Right atrium auricular region (tissue), 2 donors: ENCODE measurements at regions not wholly inside any gene's neighbourhood (a gene's known extent, or its start where the extent isn't known, plus 50 kb on each side); places are given as distances from the start of the nearest gene placed in this dataset.

ENCODE experiments used
- DNase-seq: peaks from one replicate; pipeline ENCODE4 v3.0.0-alpha.2; 2019; ENCODE audit warnings: low spot score
- H3K27ac ChIP-seq, 2 donors: fragments of 200-600 bp; sonication (generic); 1 replicate in 1 of 2; 2 replicates in 1 of 2; pipeline ENCODE4 v1.5.1; 2016 to 2019
- H3K27me3 ChIP-seq, 2 donors: fragments of 200-600 bp; sonication (generic); one replicate each; pipeline versions ENCODE4 v1.5.1 to v1.6.0; 2017 to 2019
- H3K36me3 ChIP-seq: fragments of 200-600 bp; sonication (generic); one replicate; pipeline ENCODE4 v1.5.1; 2016
- H3K4me1 ChIP-seq, 2 donors: fragments of 200-600 bp; sonication (generic); one replicate each; pipeline versions ENCODE4 v1.5.1 to v1.6.0; 2017 to 2019
- H3K4me3 ChIP-seq, 2 donors: fragments of 200-600 bp; sonication (generic); 1 replicate in 1 of 2; 2 replicates in 1 of 2; pipeline ENCODE4 v1.5.1; 2017 to 2019; ENCODE audit warnings: mild to moderate bottlenecking in 1 of 2, moderate library complexity in 1 of 2
- H3K9me3 ChIP-seq, 2 donors: fragments of 200-600 bp; sonication (generic); one replicate each; pipeline ENCODE4 v1.5.1; 2019
- CTCF ChIP-seq, 2 donors: fragments of 200-600 bp; sonication (generic); IDR thresholded peaks; one replicate each; pipeline ENCODE4 v1.5.1; 2019; ENCODE audit warnings: antibody characterized with exemption in 2 of 2

GRCh38 chr7:112907658-112908057, 117.5 kb upstream of the TMEM168 start:
- H3K4me1 ChIP-seq = no peaks in the 10 kb centered on the region
- H3K36me3 ChIP-seq = peaks cover 8% of the 10 kb centered on the region
- no peak for TF ChIP-seq CTCF (IDR thresholded peaks at IDR 0.05)
- DNase-seq = no peak
- H3K27ac ChIP-seq = no peak overlapping the region
- H3K9me3 ChIP-seq = peaks cover 10 to 26% of the 10 kb centered on the region in 2 donors
- no peaks in the 10 kb centered on the region for H3K27me3 ChIP-seq
- H3K4me3 ChIP-seq = no peak overlapping the region

GRCh38 chr7:112905950-112906349, 115.8 kb upstream of the TMEM168 start:
- Histone ChIP-seq H3K27ac (no peak overlapping the region), H3K4me3 (no peak overlapping the region), H3K36me3 (peaks cover 4% of the 10 kb centered on the region), H3K9me3 (peaks cover 10 to 18% of the 10 kb centered on the region in 2 donors), H3K4me1 (no peaks in the 10 kb centered on the region), H3K27me3 (no peaks in the 10 kb centered on the region)
- no peak for DNase-seq
- TF ChIP-seq CTCF (IDR thresholded peaks at IDR 0.05) = no peak

- Histone ChIP-seq H3K27me3 (no peaks in the 10 kb centered on the region), H3K4me1 (no peaks in the 10 kb centered on the region), H3K9me3 (peaks cover 10 to 17% of the 10 kb centered on the region in 2 donors), H3K4me3 (no peak overlapping the region), H3K36me3 (no peaks in the 10 kb centered on the region), H3K27ac (no peak overlapping the region)
- DNase-seq = no peak
- TF ChIP-seq CTCF (IDR thresholded peaks at IDR 0.05) = no peak
Measured at GRCh38 chr7:112905413-112905812, 115.2 kb upstream of the TMEM168 start.

- Histone ChIP-seq H3K4me3 (no peak overlapping the region), H3K27me3 (no peaks in the 10 kb centered on the region), H3K27ac (no peak overlapping the region), H3K4me1 (peaks cover 0 to 7% of the 10 kb centered on the region in 2 donors), H3K9me3 (no peaks in the 10 kb centered on the region), H3K36me3 (peaks cover 4% of the 10 kb centered on the region)
- no peak for DNase-seq
- TF ChIP-seq CTCF (IDR thresholded peaks at IDR 0.05) = peak; percentile 46 to 72
Measured at GRCh38 chr7:112898432-112899290, 108.5 kb upstream of the TMEM168 start.

- no peak for TF ChIP-seq CTCF (IDR thresholded peaks at IDR 0.05)
- peaks cover 0 to 7% of the 10 kb centered on the region in 2 donors for H3K4me1 ChIP-seq
Measured at GRCh38 chr7:112897839-112898431, 107.7 kb upstream of the TMEM168 start.

More at GRCh38 chr7:112897839-112898431, 107.7 kb upstream of the TMEM168 start:
- H3K27ac ChIP-seq = no peak overlapping the region
- no peaks in the 10 kb centered on the region for H3K27me3 ChIP-seq
- H3K9me3 ChIP-seq = no peaks in the 10 kb centered on the region
- peaks cover 12% of the 10 kb centered on the region for H3K36me3 ChIP-seq
- no peak overlapping the region for H3K4me3 ChIP-seq
- no peak for DNase-seq
